ENCODE measurements at regions not wholly inside any gene's neighbourhood (a gene's known extent, or its start where the extent isn't known, plus 50 kb on each side); places are given as distances from the start of the nearest gene placed in this dataset.
"Not testable (repeated sequence)": the region's sequence is repeated elsewhere in the genome, so short reads cannot be mapped to it uniquely, and the experiment has no call there.

DNA sequence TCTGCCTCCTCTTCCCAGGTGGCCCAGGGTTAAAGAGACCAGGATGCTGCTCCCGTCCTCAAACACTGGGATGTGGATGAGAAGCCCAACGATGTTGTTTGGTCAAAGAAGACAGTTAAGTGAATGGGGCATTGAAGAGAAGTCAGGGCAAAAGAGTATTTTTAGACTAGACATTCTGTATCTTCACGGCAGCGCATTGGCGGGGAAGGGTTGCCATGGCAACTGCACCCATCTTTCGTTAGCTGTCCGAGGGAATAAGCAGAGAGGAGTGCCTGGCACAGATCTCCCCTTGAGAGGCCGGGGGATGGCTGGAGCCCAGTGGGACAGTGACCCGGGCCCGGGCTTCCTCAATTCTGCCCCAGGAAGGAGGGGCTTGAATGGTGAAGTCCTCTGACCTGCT lies 56.4 kb upstream of the GPR31 start:
- peaks cover 0 to 3% (median 0%) of the 10 kb centered on the region in 5 experiments for H3K27me3 ChIP-seq (replicated peaks in 2 of 5; ENCODE audit: control insufficient read depth in 4 of 5, insufficient read depth in 5 of 5, low read length in 4 of 5)
- DNase-seq = no peak
- no peaks in the 10 kb centered on the region for H3K9me3 ChIP-seq (ENCODE audit: control extremely low read depth in 1 of 5, control insufficient read depth in 4 of 5, insufficient read depth in 2 of 5, low read depth in 1 of 5, low read length in 4 of 5)
- no peaks in the 10 kb centered on the region for H3K4me1 ChIP-seq (ENCODE audit: control extremely low read depth in 1 of 4, control insufficient read depth in 4 of 4, insufficient read depth in 4 of 4, low read length in 3 of 4)
- H3K27ac ChIP-seq (ENCODE audit: insufficient read depth in 1 of 2, low read depth in 1 of 2, low read length in 2 of 2, poor library complexity in 1 of 2, severe bottlenecking in 2 of 2) = no peak overlapping the region
- H3K36me3 ChIP-seq (ENCODE audit: control insufficient read depth in 4 of 4, insufficient read depth in 4 of 4, low read length in 3 of 4) = no peaks in the 10 kb centered on the region
- CTCF ChIA-PET = no interaction called here
- 67% methylated on average over 4 of the region's 10 CpGs for WGBS (ENCODE audit: insufficient coverage)
- POLR2A ChIA-PET = no interaction called here
- H3K4me3 ChIP-seq (ENCODE audit: control insufficient read depth in 1 of 7, extremely low read depth in 1 of 7, insufficient read depth in 4 of 7, low read depth in 2 of 7, low read length in 6 of 7) = no peak overlapping the region

DNA sequence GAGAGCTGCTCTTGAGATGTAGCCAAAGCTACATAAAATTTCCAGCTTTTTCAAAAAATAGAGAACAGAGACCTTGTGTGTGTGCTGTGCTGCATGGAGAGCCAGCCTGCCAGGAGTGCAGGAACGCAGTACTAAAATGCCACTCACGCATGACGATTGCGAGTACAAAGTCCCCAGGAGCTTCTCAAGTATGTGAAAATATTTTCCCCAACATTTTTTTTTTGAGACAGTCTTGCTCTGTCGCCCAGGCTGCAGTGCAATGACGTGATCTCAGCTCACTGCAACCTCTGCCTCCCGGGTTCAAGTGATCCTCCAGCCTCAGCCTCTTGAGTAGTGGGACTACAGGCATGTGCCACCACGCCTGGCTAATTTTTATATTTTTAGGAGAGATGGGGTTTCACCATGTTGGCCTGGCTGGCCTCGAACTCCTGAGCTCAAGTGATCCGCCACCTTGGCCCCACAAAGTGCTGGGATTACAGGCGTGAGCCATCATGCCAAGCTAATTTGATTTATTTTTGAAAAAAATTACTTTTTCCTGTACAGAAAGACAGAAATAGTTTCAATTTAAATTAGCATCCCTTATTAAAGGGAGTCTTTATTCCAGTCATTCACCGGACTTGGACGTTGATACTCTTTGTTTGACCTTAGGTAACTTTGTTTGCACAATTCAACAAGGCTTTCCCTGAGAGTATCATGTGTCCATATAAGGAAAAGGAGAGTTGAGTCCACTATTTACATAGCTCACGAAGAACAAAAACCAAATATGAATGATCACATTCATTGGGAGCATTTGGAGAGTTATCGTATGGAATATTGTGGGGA lies 57.9 kb upstream of the GPR31 start:
- H3K9me3 ChIP-seq (ENCODE audit: control extremely low read depth in 1 of 5, control insufficient read depth in 4 of 5, insufficient read depth in 2 of 5, low read depth in 1 of 5, low read length in 4 of 5); H3K36me3 ChIP-seq (ENCODE audit: control insufficient read depth in 4 of 4, insufficient read depth in 4 of 4, low read length in 3 of 4); POLR2A ChIA-PET; DNase-seq; H3K4me1 ChIP-seq (ENCODE audit: control extremely low read depth in 1 of 4, control insufficient read depth in 4 of 4, insufficient read depth in 4 of 4, low read length in 3 of 4); H3K27me3 ChIP-seq (replicated peaks in 2 of 5; ENCODE audit: control insufficient read depth in 4 of 5, insufficient read depth in 5 of 5, low read length in 4 of 5); H3K4me3 ChIP-seq (ENCODE audit: control insufficient read depth in 1 of 7, extremely low read depth in 1 of 7, insufficient read depth in 4 of 7, low read depth in 2 of 7, low read length in 6 of 7); H3K27ac ChIP-seq (ENCODE audit: insufficient read depth in 1 of 2, low read depth in 1 of 2, low read length in 2 of 2, poor library complexity in 1 of 2, severe bottlenecking in 2 of 2): not testable (repeated sequence)
- CTCF ChIA-PET = interaction anchor here (0.7 to 2.7 kb wide), 4 partner anchors 31 to 217 kb away, joined by 3 to 11 read pairs (median 4); partner anchors contain the start of gene UNC93A
- WGBS (ENCODE audit: insufficient coverage) = 84% methylated on average over 6 of the region's 15 CpGs

DNA sequence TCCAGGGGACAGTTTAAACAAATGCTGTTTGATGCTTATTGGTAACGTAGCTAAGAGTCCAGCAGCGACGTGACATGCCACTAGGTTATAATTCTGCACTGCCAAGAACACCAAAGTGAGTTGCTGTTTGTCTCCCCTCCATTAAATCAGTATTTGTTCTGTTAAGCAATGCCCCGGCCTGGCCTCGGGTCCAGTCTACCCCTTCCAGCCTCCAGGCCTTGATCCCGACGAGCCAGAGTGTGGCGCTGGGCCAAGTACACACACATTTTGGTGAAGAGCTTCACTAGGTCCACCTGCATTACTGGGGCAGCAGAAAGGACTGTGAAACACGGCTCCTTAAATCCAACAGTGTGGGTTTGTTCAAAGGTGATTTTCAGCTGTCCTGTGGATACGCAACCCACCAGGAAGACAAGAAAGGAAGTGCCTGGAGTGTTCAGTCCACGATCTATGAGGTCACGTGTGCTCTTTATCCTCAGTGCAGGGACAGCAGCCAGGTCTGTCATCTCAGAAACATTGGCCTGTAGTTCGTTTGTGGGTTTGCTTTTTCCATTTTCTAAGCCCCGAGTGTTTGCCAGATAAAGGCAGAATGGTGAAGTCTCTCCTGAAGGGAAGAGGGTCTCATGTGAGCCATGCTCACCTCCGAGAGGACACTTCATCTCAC lies 58.7 kb upstream of the GPR31 start:
- H3K4me1 ChIP-seq (ENCODE audit: control extremely low read depth in 1 of 4, control insufficient read depth in 4 of 4, insufficient read depth in 4 of 4, low read length in 3 of 4); H3K27ac ChIP-seq (ENCODE audit: insufficient read depth in 1 of 2, low read depth in 1 of 2, low read length in 2 of 2, poor library complexity in 1 of 2, severe bottlenecking in 2 of 2); H3K9me3 ChIP-seq (ENCODE audit: control extremely low read depth in 1 of 5, control insufficient read depth in 4 of 5, insufficient read depth in 2 of 5, low read depth in 1 of 5, low read length in 4 of 5); H3K36me3 ChIP-seq (ENCODE audit: control insufficient read depth in 4 of 4, insufficient read depth in 4 of 4, low read length in 3 of 4); H3K4me3 ChIP-seq (ENCODE audit: control insufficient read depth in 1 of 7, extremely low read depth in 1 of 7, insufficient read depth in 4 of 7, low read depth in 2 of 7, low read length in 6 of 7); DNase-seq; H3K27me3 ChIP-seq (replicated peaks in 2 of 5; ENCODE audit: control insufficient read depth in 4 of 5, insufficient read depth in 5 of 5, low read length in 4 of 5); POLR2A ChIA-PET: not testable (repeated sequence)
- CTCF ChIA-PET = interaction anchor here (1.1 to 2.7 kb wide), 3 partner anchors 30 to 77 kb away, joined by 3 to 11 read pairs (median 4); partner anchors contain the start of gene UNC93A
- WGBS (ENCODE audit: insufficient coverage) = 91% methylated on average over 6 of the region's 15 CpGs

DNA sequence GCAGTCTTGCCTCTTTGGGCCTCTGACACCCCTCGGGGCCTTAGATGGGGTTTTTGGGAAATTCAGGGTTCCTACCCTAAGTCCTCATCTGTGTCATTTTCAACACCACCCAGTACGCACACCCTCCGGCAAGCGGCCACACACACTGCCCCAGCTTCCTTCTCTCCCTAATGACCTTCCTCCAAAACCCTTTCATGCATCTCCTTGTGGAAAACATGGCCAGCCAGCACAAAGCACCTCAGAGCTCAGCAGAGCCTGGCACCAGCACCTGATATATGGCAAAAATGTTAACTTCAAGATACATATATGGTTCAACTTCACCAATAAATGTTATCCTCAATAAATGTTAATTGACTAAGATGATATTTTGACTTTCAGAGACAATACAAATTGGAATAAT lies 59.3 kb upstream of the GPR31 start:
- H3K4me3 ChIP-seq (ENCODE audit: control insufficient read depth in 1 of 7, extremely low read depth in 1 of 7, insufficient read depth in 4 of 7, low read depth in 2 of 7, low read length in 6 of 7); H3K9me3 ChIP-seq (ENCODE audit: control extremely low read depth in 1 of 5, control insufficient read depth in 4 of 5, insufficient read depth in 2 of 5, low read depth in 1 of 5, low read length in 4 of 5); POLR2A ChIA-PET; DNase-seq; H3K27ac ChIP-seq (ENCODE audit: insufficient read depth in 1 of 2, low read depth in 1 of 2, low read length in 2 of 2, poor library complexity in 1 of 2, severe bottlenecking in 2 of 2); H3K36me3 ChIP-seq (ENCODE audit: control insufficient read depth in 4 of 4, insufficient read depth in 4 of 4, low read length in 3 of 4); H3K4me1 ChIP-seq (ENCODE audit: control extremely low read depth in 1 of 4, control insufficient read depth in 4 of 4, insufficient read depth in 4 of 4, low read length in 3 of 4); H3K27me3 ChIP-seq (replicated peaks in 2 of 5; ENCODE audit: control insufficient read depth in 4 of 5, insufficient read depth in 5 of 5, low read length in 4 of 5): not testable (repeated sequence)
- CTCF ChIA-PET = interaction anchor here (1.1 to 2.7 kb wide), 3 partner anchors 30 to 76 kb away, joined by 3 to 11 read pairs (median 4); partner anchors contain the start of gene UNC93A
- WGBS (ENCODE audit: insufficient coverage) = 90% methylated on average over 2 of the region's 4 CpGs

DNA sequence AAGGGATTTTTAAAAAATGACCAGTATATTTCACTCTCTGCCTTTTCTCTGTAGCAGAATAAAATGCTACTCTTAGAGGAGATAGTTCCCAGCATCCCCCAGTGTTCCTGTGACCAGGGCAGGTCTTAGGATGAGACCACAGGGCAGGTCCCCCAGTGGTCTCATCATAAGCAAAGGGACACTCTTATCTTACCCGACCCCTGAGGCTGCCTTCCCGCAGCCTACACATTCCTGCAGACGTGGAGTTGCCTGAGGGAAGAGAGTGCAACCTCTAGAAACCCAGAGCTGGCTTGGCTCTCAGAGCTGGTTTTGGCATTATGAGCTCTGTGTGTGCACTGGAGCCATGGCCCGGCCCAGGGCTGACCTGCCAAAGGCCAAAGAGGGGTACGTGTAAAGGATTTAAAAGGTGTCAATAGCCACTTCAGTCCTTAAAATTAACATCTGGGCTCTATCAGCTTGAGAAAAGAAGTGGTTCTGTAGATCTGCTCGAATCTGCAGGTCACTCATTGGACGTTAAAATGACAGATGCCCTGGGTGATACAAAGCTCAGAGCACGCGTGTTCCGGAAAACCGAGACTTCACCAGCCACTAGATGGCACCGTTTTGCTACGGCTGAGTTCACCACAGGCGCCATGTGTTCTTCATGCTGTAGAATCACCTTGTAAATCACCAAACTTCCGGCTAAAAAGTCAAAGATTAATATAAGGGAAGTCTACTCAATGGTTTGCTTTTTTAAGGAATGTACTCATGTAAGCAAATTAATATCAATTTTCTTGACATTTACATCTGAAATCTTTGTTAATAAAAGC lies 60.4 kb upstream of the GPR31 start:
- H3K4me1 ChIP-seq (ENCODE audit: control extremely low read depth in 1 of 4, control insufficient read depth in 4 of 4, insufficient read depth in 4 of 4, low read length in 3 of 4); H3K36me3 ChIP-seq (ENCODE audit: control insufficient read depth in 4 of 4, insufficient read depth in 4 of 4, low read length in 3 of 4); POLR2A ChIA-PET; H3K4me3 ChIP-seq (ENCODE audit: control insufficient read depth in 1 of 7, extremely low read depth in 1 of 7, insufficient read depth in 4 of 7, low read depth in 2 of 7, low read length in 6 of 7); H3K9me3 ChIP-seq (ENCODE audit: control extremely low read depth in 1 of 5, control insufficient read depth in 4 of 5, insufficient read depth in 2 of 5, low read depth in 1 of 5, low read length in 4 of 5); H3K27ac ChIP-seq (ENCODE audit: insufficient read depth in 1 of 2, low read depth in 1 of 2, low read length in 2 of 2, poor library complexity in 1 of 2, severe bottlenecking in 2 of 2); H3K27me3 ChIP-seq (replicated peaks in 2 of 5; ENCODE audit: control insufficient read depth in 4 of 5, insufficient read depth in 5 of 5, low read length in 4 of 5): not testable (repeated sequence)
- 80% methylated on average over 1 of the region's 15 CpGs for WGBS (ENCODE audit: insufficient coverage)
- DNase-seq = peak; percentile 46 to 73 (median 68)
- CTCF ChIA-PET = interaction anchor here (0.7 to 1.2 kb wide), 2 partner anchors 68 to 130 kb away, joined by 3 to 4 read pairs; no protein-coding TSS in a partner anchor

DNA sequence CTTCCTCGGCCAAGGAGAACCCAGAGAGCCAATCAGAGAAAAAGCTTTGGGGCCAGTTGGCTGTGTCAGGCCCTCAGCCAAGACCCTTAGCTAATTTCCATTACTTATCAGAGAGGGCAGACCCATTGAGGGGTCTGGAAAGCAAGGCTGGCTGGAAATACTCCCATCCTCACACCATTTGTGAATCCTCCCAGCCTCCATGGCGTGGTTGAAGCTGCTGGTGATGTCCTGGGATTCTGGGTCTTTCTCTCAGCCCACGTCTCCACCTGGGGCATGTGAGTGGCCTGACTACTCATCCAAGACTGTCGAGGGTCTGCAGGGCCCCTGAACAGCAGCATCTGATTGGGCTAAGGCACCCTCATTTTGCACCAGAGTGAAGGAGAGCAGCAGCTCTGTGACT lies 61.3 kb upstream of the GPR31 start:
- POLR2A ChIA-PET; H3K27me3 ChIP-seq (replicated peaks in 2 of 5; ENCODE audit: control insufficient read depth in 4 of 5, insufficient read depth in 5 of 5, low read length in 4 of 5); H3K9me3 ChIP-seq (ENCODE audit: control extremely low read depth in 1 of 5, control insufficient read depth in 4 of 5, insufficient read depth in 2 of 5, low read depth in 1 of 5, low read length in 4 of 5); H3K27ac ChIP-seq (ENCODE audit: insufficient read depth in 1 of 2, low read depth in 1 of 2, low read length in 2 of 2, poor library complexity in 1 of 2, severe bottlenecking in 2 of 2); H3K4me3 ChIP-seq (ENCODE audit: control insufficient read depth in 1 of 7, extremely low read depth in 1 of 7, insufficient read depth in 4 of 7, low read depth in 2 of 7, low read length in 6 of 7); DNase-seq; H3K4me1 ChIP-seq (ENCODE audit: control extremely low read depth in 1 of 4, control insufficient read depth in 4 of 4, insufficient read depth in 4 of 4, low read length in 3 of 4); H3K36me3 ChIP-seq (ENCODE audit: control insufficient read depth in 4 of 4, insufficient read depth in 4 of 4, low read length in 3 of 4): not testable (repeated sequence)
- CTCF ChIA-PET = interaction anchor here (0.7 to 1.2 kb wide), 2 partner anchors 67 to 129 kb away, joined by 3 to 4 read pairs; no protein-coding TSS in a partner anchor
- 100% methylated on average over 3 of the region's 4 CpGs for WGBS (ENCODE audit: insufficient coverage)

Measured in common myeloid progenitor, CD34-positive (primary cell).